ENCODE measurements at regions not wholly inside any gene's neighbourhood (a gene's known extent, or its start where the extent isn't known, plus 50 kb on each side); places are given as distances from the start of the nearest gene placed in this dataset.

DNA sequence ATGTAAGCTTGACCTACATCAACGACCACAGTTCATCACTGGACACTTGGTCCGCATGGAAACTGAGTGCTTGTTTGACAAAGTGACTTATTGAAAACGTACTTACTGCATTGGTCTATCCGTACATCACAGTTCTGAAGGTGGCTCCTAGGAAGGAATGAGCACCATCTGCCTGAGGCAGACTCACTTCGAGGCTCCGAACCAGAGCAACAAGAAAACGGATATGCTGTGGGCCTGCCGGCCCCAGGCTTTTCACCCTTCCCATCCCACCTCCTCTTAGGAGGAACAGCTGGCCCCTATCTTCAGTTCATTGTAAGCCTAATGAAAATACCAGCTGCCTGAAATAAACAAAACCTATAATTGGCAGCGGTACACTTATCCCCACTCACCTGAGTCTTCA lies 67.2 kb upstream of the TSLP start:
- no peak for DNase-seq (ENCODE audit: low spot score)

DNA sequence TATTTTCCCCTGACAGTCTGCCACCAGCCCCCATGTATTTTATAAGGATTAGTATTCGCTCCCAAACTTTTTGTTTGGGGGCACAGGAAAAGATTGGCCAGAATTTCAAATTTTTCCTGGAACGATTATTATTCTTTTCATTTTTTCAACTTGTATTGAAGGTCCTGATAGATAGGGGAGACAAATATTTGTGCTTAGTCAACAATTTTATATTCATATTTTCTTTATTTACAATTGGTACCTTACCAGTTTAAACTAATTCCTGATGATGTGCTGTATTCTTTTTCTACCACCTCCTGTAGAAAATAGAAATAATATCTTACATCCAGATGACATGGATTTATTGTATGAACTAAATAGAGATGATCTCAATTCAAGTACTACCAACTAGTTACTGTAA lies 60.7 kb upstream of the TSLP start:
- DNase-seq (ENCODE audit: low spot score) = no peak

DNA sequence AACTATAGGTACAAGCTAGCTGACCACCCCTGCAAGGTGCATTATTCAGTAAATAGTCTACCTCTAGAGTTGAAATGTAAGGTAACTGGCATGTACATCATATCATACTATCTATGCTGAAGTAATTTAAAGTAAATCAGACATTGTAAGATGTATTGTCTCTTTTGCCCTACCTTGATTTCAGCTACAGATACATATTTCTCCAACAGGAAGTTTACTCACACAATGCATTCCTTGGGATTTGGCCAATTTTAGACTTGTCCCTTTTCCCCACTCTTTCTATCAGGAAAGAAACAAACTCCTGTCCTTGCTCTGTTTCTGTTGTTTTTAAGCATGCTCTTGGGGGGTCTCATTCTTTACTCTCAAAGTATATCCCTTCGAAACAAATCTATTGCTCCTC lies 58.5 kb upstream of the TSLP start:
- no peak for DNase-seq (ENCODE audit: low spot score)

DNA sequence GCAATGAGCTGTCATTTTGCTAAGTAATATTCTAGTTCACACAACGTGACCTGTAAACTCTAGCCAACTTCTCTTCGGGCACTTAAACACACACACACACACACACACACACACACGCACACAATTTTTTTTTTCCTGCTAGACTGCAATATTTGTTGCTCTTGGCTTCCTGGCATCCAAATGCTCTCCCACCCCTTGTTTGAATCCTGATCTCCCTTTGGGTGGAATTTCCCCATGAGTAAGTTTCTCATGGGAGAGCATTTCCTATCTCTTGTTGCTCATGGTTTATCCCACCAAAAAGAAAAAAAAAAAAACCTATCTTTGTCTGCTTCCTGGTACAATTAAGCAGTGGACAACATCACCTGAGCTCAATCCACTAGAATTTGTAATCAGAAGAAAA lies 54.7 kb upstream of the TSLP start:
- DNase-seq (ENCODE audit: low spot score) = no peak

DNA sequence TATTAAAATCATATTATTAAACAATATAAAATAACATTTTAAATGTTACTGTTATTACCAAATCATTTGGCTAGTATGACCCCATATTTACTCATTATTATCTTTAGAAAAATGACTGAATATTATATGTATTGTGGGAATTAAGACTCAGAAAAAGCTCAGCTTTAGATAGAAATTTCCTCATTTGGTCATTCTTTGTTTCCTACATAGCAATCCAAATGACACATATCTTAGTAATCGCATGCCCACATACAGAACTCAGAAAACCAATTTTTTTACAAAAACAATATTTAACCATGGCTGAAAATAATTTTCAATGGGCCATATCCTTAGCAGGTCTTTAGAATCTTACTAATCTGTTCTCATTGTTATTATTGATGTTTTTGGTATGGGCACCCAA lies 53.8 kb upstream of the TSLP start:
- DNase-seq (ENCODE audit: low spot score) = no peak

Data from kidney capillary endothelial cell (primary cell).